ENCODE measurements at regions not wholly inside any gene's neighbourhood (a gene's known extent, or its start where the extent isn't known, plus 50 kb on each side); places are given as distances from the start of the nearest gene placed in this dataset.
A peak's percentile ranks its signal among the peaks of the same experiment; 100 is the strongest.

- TF ChIP-seq, protein P1, sequence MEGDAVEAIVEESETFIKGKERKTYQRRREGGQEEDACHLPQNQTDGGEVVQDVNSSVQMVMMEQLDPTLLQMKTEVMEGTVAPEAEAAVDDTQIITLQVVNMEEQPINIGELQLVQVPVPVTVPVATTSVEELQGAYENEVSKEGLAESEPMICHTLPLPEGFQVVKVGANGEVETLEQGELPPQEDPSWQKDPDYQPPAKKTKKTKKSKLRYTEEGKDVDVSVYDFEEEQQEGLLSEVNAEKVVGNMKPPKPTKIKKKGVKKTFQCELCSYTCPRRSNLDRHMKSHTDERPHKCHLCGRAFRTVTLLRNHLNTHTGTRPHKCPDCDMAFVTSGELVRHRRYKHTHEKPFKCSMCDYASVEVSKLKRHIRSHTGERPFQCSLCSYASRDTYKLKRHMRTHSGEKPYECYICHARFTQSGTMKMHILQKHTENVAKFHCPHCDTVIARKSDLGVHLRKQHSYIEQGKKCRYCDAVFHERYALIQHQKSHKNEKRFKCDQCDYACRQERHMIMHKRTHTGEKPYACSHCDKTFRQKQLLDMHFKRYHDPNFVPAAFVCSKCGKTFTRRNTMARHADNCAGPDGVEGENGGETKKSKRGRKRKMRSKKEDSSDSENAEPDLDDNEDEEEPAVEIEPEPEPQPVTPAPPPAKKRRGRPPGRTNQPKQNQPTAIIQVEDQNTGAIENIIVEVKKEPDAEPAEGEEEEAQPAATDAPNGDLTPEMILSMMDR (IDR thresholded peaks at IDR 0.05) = no peak
- Mint-ChIP-seq H3K4me3 (no peak overlapping the region), H3K4me1 (ENCODE audit: low read depth) (no peaks in the 10 kb centered on the region), H3K9me3 (peaks cover 25% of the 10 kb centered on the region), H3K27ac (no peak overlapping the region), H3K27me3 (ENCODE audit: insufficient read depth) (peaks cover 1% of the 10 kb centered on the region; the same call in 1 of the 2 replicates), H3K36me3 (ENCODE audit: low read depth) (no peaks in the 10 kb centered on the region)
- no peak for DNase-seq
Measured at GRCh38 chr10:120086066-120086465, 193.5 kb downstream of the SEC23IP start.

GRCh38 chr10:120087109-120087508, 194.6 kb downstream of the SEC23IP start:
- Mint-ChIP-seq H3K36me3 (ENCODE audit: low read depth) (no peaks in the 10 kb centered on the region), H3K27ac (no peak overlapping the region), H3K27me3 (ENCODE audit: insufficient read depth) (peaks cover under 1% of the 10 kb centered on the region; the same call in 1 of the 2 replicates), H3K4me1 (ENCODE audit: low read depth) (no peaks in the 10 kb centered on the region), H3K4me3 (no peak overlapping the region), H3K9me3 (peaks cover 29% of the 10 kb centered on the region)
- DNase-seq = no peak
- TF ChIP-seq, protein P1 (IDR thresholded peaks at IDR 0.05) = no peak

DNA sequence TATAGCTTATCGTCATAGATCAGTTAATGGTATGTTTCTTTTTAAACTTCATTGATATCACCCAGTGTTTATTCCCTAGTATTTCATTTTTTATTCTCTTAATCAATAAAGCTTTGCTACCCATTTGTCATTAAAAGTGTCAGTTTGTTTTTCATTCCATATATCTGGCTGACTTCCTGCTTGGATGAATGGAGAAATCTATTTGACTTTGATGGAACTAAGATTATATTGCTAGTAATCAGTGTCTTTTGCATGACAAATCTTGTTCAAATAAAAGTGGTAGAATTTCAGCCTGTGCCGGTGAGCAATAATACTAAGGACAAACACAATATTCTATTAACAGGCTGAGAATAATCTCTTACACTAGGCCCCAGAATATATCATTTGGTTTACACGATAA, 203.3 kb downstream of the SEC23IP start:
- no peaks in the 10 kb centered on the region for H3K36me3 Mint-ChIP-seq (ENCODE audit: low read depth)
- no peak overlapping the region for H3K27ac Mint-ChIP-seq
- no peak for DNase-seq
- H3K9me3 Mint-ChIP-seq = peaks cover 38% of the 10 kb centered on the region
- H3K27me3 Mint-ChIP-seq (ENCODE audit: insufficient read depth) = no peaks in the 10 kb centered on the region
- no peak overlapping the region for H3K4me3 Mint-ChIP-seq
- H3K4me1 Mint-ChIP-seq (ENCODE audit: low read depth) = no peaks in the 10 kb centered on the region; the same call in 1 of the 2 replicates
- TF ChIP-seq, protein P1 (IDR thresholded peaks at IDR 0.05) = no peak

DNA sequence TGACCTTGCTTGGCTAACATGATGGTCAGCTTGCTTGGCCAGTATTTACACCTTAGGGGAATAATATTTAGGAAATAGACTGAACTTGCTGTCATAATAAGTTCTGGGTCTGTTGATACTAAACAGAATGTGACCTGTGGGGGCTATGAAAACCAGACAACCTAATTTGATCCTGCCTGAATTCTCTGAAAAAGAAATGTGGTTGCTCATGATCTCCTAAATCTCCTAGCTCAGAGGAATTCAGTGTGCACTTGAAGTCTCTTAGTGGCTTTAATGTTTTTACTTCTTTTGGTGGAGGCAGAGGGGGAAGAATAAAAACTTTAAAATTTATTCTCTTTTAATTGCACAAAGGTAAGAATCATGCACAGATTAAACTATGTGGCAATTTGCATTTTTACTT, 205.2 kb downstream of the SEC23IP start:
- no peak for DNase-seq
- TF ChIP-seq, protein P1 (IDR thresholded peaks at IDR 0.05) = no peak
- peaks cover 28% of the 10 kb centered on the region for H3K9me3 Mint-ChIP-seq

DNA sequence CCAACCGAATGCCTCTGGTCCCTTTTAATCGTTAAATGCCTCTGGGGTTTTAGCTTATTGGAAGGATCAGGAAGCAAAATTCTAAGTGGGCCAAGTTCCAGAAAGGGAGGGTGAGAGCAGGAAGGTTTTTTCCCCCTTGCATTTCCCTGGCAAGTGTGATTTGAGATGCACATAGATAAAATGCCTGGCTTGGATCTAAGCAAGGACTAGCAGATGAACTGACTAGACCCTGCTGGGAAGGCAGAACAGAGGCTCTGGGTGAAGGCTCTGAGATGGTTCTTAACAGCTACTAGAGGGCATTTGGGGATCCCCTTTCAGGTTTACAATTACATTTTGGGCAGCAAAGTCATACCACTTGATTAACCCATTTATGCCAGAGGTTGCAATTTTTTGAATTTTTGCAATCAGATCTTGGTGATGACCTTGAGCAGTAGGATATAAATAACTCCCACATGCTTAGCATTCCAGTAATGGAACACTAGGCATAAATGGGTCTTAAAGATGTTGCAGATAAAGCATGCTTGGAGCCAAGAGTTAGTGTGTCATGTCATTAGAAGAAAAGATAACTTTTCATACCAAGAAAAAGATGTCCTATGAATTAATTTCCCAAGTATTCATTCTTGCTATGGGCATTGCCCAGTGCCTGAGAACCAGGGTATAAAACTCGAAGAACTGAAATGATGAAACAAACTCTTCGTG, 205.9 kb downstream of the SEC23IP start:
- TF ChIP-seq, protein P1 (IDR thresholded peaks at IDR 0.05) = no peak
- H3K27ac Mint-ChIP-seq = no peak overlapping the region
- no peaks in the 10 kb centered on the region; the same call in 1 of the 2 replicates for H3K4me1 Mint-ChIP-seq (ENCODE audit: low read depth)
- H3K4me3 Mint-ChIP-seq = no peak overlapping the region
- no peaks in the 10 kb centered on the region for H3K27me3 Mint-ChIP-seq (ENCODE audit: insufficient read depth)
- no peaks in the 10 kb centered on the region for H3K36me3 Mint-ChIP-seq (ENCODE audit: low read depth)
- DNase-seq = peak; percentile 37
- H3K9me3 Mint-ChIP-seq = peaks cover 28% of the 10 kb centered on the region

More for the DNA sequence above, 205.2 kb downstream of the SEC23IP start:
- H3K27me3 Mint-ChIP-seq (ENCODE audit: insufficient read depth) = no peaks in the 10 kb centered on the region
- no peaks in the 10 kb centered on the region for H3K36me3 Mint-ChIP-seq (ENCODE audit: low read depth)
- no peak overlapping the region for H3K4me3 Mint-ChIP-seq
- H3K27ac Mint-ChIP-seq = no peak overlapping the region
- H3K4me1 Mint-ChIP-seq (ENCODE audit: low read depth) = no peaks in the 10 kb centered on the region; the same call in 1 of the 2 replicates
